B cell (primary cell): ENCODE measurements at regions not wholly inside any gene's neighbourhood (a gene's known extent, or its start where the extent isn't known, plus 50 kb on each side); places are given as distances from the start of the nearest gene placed in this dataset.

ENCODE experiments used
- ATAC-seq: fragments of 200-7000 bp; cut with Tn5 transposase; one replicate; pipeline ENCODE4 v1.10.0; 2021; ENCODE audit warnings: low read depth, mild to moderate bottlenecking, moderate number of reproducible peaks, moderate library complexity
- CTCF ChIA-PET: fragments of 350-600 bp; sonication (Branson Sonifier 250); formaldehyde crosslinking; loops from one replicate; lab custom pipeline; 2021; ENCODE audit warnings: antibody characterized with exemption, inconsistent platforms; lab: Charles Lee
- POLR2A ChIA-PET: fragments of 350-600 bp; sonication (Branson Sonifier 250); formaldehyde crosslinking; loops from one replicate; lab custom pipeline; 2021; ENCODE audit warnings: antibody characterized with exemption; lab: Charles Lee
- DNase-seq: peaks from one replicate; pipeline ENCODE4 v3.0.0; 2013
- H2AFZ ChIP-seq: 2 replicates; pipeline ENCODE4 v1.6.1; 2012; ENCODE audit warnings: mild to moderate bottlenecking, low read depth, low read length; ENCODE audit not compliant: insufficient read depth, poor library complexity, severe bottlenecking
- H3K27ac ChIP-seq, 2 donors: 1 replicate in 1 of 2; 2 replicates in 1 of 2; pipeline ENCODE4 v1.5.1; 2012 to 2013; ENCODE audit warnings: low read length in 2 of 2, mild to moderate bottlenecking in 2 of 2, moderate library complexity in 1 of 2
- H3K27me3 ChIP-seq, 4 experiments: fragments of 200-600 bp in 1 of 4; sonication (generic) in 1 of 4; replicated peaks in 1 of 4; 1 replicate in 2 of 4; 2 replicates in 2 of 4; pipeline versions ENCODE4 v1.6.1 to v1.7.0; 2013 to 2016; ENCODE audit warnings: low read length in 3 of 4, mild to moderate bottlenecking in 2 of 4, mixed read lengths in 1 of 4, moderate library complexity in 1 of 4; ENCODE audit not compliant: insufficient read depth in 4 of 4, control insufficient read depth in 3 of 4; ENCODE audit errors: control extremely low read depth in 1 of 4
- H3K36me3 ChIP-seq, 2 experiments: replicated peaks in 1 of 2; 1 replicate in 1 of 2; 2 replicates in 1 of 2; pipeline versions ENCODE4 v1.6.1 to v1.7.1; 2013; ENCODE audit warnings: low read length in 1 of 2; ENCODE audit not compliant: insufficient read depth in 2 of 2, control insufficient read depth in 1 of 2; ENCODE audit errors: control extremely low read depth in 1 of 2, extremely low read depth in 1 of 2
- H3K4me1 ChIP-seq, 2 donors: fragments of 200-600 bp in 1 of 2; sonication (generic) in 1 of 2; 1 replicate in 1 of 2; 2 replicates in 1 of 2; pipeline versions ENCODE4 v1.5.1 to v1.6.1; 2013 to 2017; ENCODE audit warnings: low read length in 2 of 2; ENCODE audit not compliant: control insufficient read depth in 2 of 2, insufficient read depth in 2 of 2
- H3K4me2 ChIP-seq: replicated peaks from 2 replicates; pipeline ENCODE3; 2012; ENCODE audit warnings: mild to moderate bottlenecking, low read depth, low read length; ENCODE audit not compliant: poor library complexity, severe bottlenecking
- H3K4me3 ChIP-seq, 5 experiments: fragments of 200-600 bp in 1 of 5; sonication (generic) in 1 of 5; 1 replicate in 3 of 5; 2 replicates in 2 of 5; pipeline versions ENCODE4 v1.5.1 to v1.7.0; 2011 to 2016; ENCODE audit warnings: low read length in 4 of 5, mild to moderate bottlenecking in 4 of 5, low read depth in 2 of 5, control low read depth in 1 of 5, moderate library complexity in 1 of 5; ENCODE audit not compliant: insufficient read depth in 1 of 5; ENCODE audit errors: control extremely low read depth in 1 of 5, extremely low read depth in 1 of 5
- H3K79me2 ChIP-seq: fragments of 200-600 bp; sonication (generic); one replicate; pipeline ENCODE4 v1.6.0; 2016; ENCODE audit warnings: low read length; ENCODE audit not compliant: control insufficient read depth, insufficient read depth
- H3K9ac ChIP-seq: fragments of 200-600 bp; sonication (generic); 2 replicates; pipeline ENCODE4 v1.6.1; 2017; ENCODE audit warnings: mild to moderate bottlenecking, low read length, moderate library complexity
- H3K9me3 ChIP-seq, 3 donors: one replicate each; pipeline versions ENCODE4 v1.6.1 to v1.7.1; 2013; ENCODE audit warnings: low read length in 2 of 3; ENCODE audit not compliant: control insufficient read depth in 2 of 3, insufficient read depth in 1 of 3; ENCODE audit errors: control extremely low read depth in 1 of 3
- H4K20me1 ChIP-seq: 2 replicates; pipeline ENCODE4 v1.6.0; 2012; ENCODE audit warnings: mild to moderate bottlenecking, low read length; ENCODE audit not compliant: insufficient read depth, control insufficient read depth, poor library complexity, severe bottlenecking
- H3K27ac Mint-ChIP-seq: one replicate; pipeline ENCODE4 v1.8.0; 2021; ENCODE audit warnings: mixed read lengths
- H3K27me3 Mint-ChIP-seq: one replicate; pipeline ENCODE4 v1.8.0; 2021; ENCODE audit warnings: mixed read lengths
- H3K4me1 Mint-ChIP-seq: one replicate; pipeline ENCODE4 v1.8.0; 2021; ENCODE audit warnings: mixed read lengths
- H3K4me3 Mint-ChIP-seq: one replicate; pipeline ENCODE4 v1.8.0; 2021; ENCODE audit warnings: mixed read lengths
- H3K9me3 Mint-ChIP-seq: one replicate; pipeline ENCODE4 v1.8.0; 2022; ENCODE audit warnings: mixed read lengths; ENCODE audit not compliant: insufficient read depth
- CTCF ChIP-seq: fragments of 200-600 bp; IDR thresholded peaks from one replicate; pipeline ENCODE4 v1.8.0; 2022; ENCODE audit warnings: antibody characterized with exemption, mild to moderate bottlenecking
- EZH2 ChIP-seq: IDR thresholded peaks from 2 replicates; pipeline ENCODE4 v1.6.1; 2012; ENCODE audit warnings: borderline replicate concordance, low read depth, mild to moderate bottlenecking, moderate library complexity, low read length; ENCODE audit not compliant: insufficient read depth, poor library complexity, severe bottlenecking
- WGBS: methylation state at CpG from one replicate; pipeline ENCODE4 v1.1.5; 2013; ENCODE audit warnings: missing lambda C conversion rate; ENCODE audit not compliant: insufficient coverage; 5-methylcytosine and 5-hydroxymethylcytosine counted together
- intact Hi-C: fragments of 100-400 bp; cut with micrococcal nuclease; formaldehyde crosslinking; loops from one replicate; pipeline ENCODE4 v1.10.0; 2022

- TF ChIP-seq EZH2 = no peak
- TF ChIP-seq CTCF = no peak
- H3K27me3 ChIP-seq = no peaks in the 10 kb centered on the region
- peaks cover 4% of the 10 kb centered on the region for H3K9me3 Mint-ChIP-seq
- no peak overlapping the region for H2AFZ ChIP-seq
- CTCF ChIA-PET = no interaction called here
- intact Hi-C loops = no loop called here
- no peak overlapping the region for H3K9ac ChIP-seq
- no peak overlapping the region for H3K27ac ChIP-seq
- H4K20me1 ChIP-seq = no peaks in the 10 kb centered on the region
- H3K27ac Mint-ChIP-seq = no peak overlapping the region
- H3K79me2 ChIP-seq = no peaks in the 10 kb centered on the region
- no peak overlapping the region for H3K4me3 ChIP-seq
- no peak overlapping the region for H3K4me3 Mint-ChIP-seq
- peaks cover 0 to 4% (median 1%) of the 10 kb centered on the region in 3 donors for H3K9me3 ChIP-seq
- H3K36me3 ChIP-seq = no peaks in the 10 kb centered on the region
- no peaks in the 10 kb centered on the region for H3K4me1 ChIP-seq
- H3K27me3 Mint-ChIP-seq = no peaks in the 10 kb centered on the region
- POLR2A ChIA-PET = no interaction called here
- ATAC-seq = no peak
- no peaks in the 10 kb centered on the region for H3K4me1 Mint-ChIP-seq
- no peak overlapping the region for H3K4me2 ChIP-seq
- WGBS = no CpG with 5 or more reads among the region's 1 CpG
- no peak for DNase-seq
Observed at GRCh38 chr16:58962811-58963210, 228.7 kb upstream of the GOT2 start.

- WGBS = 80% methylated on average over 2 of the region's 4 CpGs
- Histone ChIP-seq H2AFZ (no peak overlapping the region), H3K4me2 (no peak overlapping the region), H3K4me1 (no peaks in the 10 kb centered on the region), H3K79me2 (no peaks in the 10 kb centered on the region), H3K27ac (no peak overlapping the region), H3K9ac (no peak overlapping the region), H3K36me3 (no peaks in the 10 kb centered on the region), H3K9me3 (peaks cover 0 to 4% (median 1%) of the 10 kb centered on the region in 3 donors), H4K20me1 (no peaks in the 10 kb centered on the region), H3K27me3 (no peaks in the 10 kb centered on the region), H3K4me3 (no peak overlapping the region)
- H3K4me1 Mint-ChIP-seq = no peaks in the 10 kb centered on the region
- H3K27me3 Mint-ChIP-seq = no peaks in the 10 kb centered on the region
- ChIA-PET POLR2A (no interaction called here), CTCF (no interaction called here)
- H3K4me3 Mint-ChIP-seq = no peak overlapping the region
- DNase-seq (no peak), ATAC-seq (no peak)
- intact Hi-C loops = no loop called here
- H3K9me3 Mint-ChIP-seq = peaks cover 4% of the 10 kb centered on the region
- no peak overlapping the region for H3K27ac Mint-ChIP-seq
- no peak for TF ChIP-seq EZH2
- no peak for TF ChIP-seq CTCF
Observed at GRCh38 chr16:58960484-58960883, 226.4 kb upstream of the GOT2 start.
